IPS-18c (cell line): ENCODE measurements at regions not wholly inside any gene's neighbourhood (a gene's known extent, or its start where the extent isn't known, plus 50 kb on each side); places are given as distances from the start of the nearest gene placed in this dataset.

Experiments used
- H3K4me3 ChIP-seq: 2 replicates; pipeline ENCODE4 v1.7.0; 2013; ENCODE audit warnings: low read depth, mild to moderate bottlenecking, low read length, moderate library complexity; ENCODE audit not compliant: insufficient read depth
- H3K9me3 ChIP-seq: one replicate; pipeline ENCODE4 v1.6.1; 2013; ENCODE audit warnings: mild to moderate bottlenecking, low read length, moderate library complexity; ENCODE audit not compliant: control insufficient read depth, insufficient read depth

DNA sequence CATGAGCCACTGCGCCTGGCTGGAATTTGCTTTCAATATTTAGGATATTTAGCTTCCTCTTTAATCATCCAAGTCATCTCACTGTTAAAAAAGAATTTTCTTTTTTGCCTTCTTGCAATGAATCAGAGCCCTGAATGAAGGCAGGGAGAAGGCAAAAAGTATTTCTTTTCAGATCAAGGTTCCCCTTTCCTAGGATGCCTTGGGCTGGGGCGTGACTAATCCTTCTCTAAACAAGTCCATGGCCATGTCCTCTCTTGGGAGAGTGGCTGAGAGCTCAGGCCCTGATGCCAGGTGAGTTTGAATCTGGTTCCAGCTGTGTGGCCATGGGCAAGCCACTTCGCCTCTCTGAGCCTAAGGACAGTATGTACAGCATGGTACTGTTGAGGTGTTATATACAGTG, 84.8 kb upstream of the NEURL1B start:
- Histone ChIP-seq H3K4me3 (no peak overlapping the region), H3K9me3 (no peaks in the 10 kb centered on the region)

DNA sequence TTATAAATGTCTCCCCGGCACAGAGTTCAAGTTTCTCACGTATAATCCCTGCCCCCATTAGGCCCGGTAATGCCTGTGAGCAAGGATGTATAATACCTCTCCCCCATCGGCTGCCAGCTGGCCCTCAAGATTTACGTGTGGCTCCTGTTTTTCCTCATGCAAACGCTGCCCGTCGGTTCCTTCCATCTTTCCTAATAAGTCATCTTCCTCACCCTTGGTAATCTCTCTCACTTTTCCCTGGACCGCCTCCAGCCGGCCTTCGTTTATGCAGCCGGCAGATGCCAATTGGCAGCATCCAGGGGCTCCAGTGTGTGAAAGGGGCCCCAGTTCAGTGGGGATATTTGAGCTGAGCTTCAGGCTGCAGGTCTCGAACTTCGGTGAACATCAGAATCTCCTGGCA, 86.5 kb upstream of the NEURL1B start:
- Histone ChIP-seq H3K9me3 (no peaks in the 10 kb centered on the region), H3K4me3 (no peak overlapping the region)

DNA sequence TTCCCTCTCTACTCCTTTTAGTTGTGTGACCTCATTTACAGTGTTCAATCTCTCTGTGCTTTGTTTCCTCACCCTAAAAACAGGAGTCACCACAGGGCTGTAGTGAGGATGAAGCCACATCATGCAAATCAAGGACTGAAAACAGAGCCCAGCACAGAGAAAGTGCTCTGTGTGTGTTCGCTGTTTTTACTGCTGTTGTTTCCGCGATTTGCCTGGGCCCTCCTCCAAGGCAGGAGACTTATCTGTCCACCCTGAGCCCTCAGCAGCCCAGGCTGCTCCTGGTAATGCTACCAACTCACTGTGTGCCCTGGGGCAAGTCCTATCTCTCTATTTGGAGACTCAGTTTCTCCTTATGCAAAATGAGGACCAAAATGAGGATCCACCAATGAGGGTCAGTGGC, 87.2 kb upstream of the NEURL1B start:
- Histone ChIP-seq H3K9me3 (no peaks in the 10 kb centered on the region), H3K4me3 (no peak overlapping the region)

DNA sequence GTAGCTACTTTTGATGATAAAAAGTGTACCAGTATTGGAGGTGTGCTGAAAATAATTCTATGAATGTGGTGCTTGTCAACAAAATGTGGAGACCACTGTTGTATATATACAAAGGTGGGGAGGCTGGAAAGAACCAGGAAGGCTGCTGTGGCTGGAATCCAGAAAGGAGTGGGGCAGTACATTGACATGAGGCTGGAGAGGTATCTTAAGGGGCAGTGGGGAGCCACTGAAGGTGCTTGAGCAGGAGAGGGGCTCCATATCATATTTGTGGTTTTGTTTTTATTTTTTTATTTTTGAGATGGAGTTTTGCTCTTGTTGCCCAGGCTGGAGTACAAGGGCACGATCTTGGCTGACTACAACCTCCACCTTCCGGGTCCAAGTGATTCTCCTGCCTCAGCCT, 87.9 kb upstream of the NEURL1B start:
- no peaks in the 10 kb centered on the region for H3K9me3 ChIP-seq
- H3K4me3 ChIP-seq, result no peak overlapping the region

- no peaks in the 10 kb centered on the region for H3K9me3 ChIP-seq
- H3K4me3 ChIP-seq, result no peak overlapping the region
Measured at GRCh38 chr5:172550996-172551395, 90.1 kb upstream of the NEURL1B start.

DNA sequence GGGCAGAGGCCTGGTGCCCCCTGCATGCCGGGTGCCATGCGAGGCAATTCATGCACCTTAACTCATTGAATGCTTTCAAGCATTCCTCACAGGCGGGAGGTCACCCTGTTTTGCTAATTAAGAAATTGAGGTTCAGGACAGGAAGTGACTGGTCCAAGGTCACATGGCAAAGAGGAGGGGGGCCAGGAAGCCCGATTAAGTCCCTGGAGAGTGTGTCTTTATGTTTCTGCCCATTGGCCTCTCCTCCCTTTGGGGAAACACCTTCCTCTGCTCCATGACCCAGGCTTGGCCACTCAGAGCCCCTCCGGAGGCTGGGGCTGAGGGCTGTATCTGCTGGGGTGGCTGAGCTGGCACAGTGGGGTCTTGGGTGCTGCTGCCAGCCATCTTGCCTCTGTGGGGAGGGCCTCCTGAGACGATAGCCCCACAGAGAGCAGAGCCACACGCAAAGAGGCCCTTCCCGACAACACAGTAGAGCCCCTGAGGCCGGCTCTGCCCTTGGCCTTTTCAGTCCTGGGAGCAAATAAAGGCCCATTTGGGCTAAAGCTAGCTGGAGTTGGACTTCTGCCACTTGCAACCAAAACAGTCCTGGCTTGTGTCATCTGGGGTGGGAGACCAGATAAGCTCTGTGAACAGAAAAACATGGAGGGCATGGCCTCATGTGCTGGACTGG, 90.8 kb upstream of the NEURL1B start:
- Histone ChIP-seq H3K9me3 (no peaks in the 10 kb centered on the region), H3K4me3 (no peak overlapping the region)

- H3K9me3 ChIP-seq, result no peaks in the 10 kb centered on the region
- no peak overlapping the region for H3K4me3 ChIP-seq
Measured at GRCh38 chr5:172549696-172550095, 91.4 kb upstream of the NEURL1B start.

- H3K9me3 ChIP-seq, result no peaks in the 10 kb centered on the region
- no peak overlapping the region for H3K4me3 ChIP-seq
Measured at GRCh38 chr5:172548981-172549687, 91.9 kb upstream of the NEURL1B start.

DNA sequence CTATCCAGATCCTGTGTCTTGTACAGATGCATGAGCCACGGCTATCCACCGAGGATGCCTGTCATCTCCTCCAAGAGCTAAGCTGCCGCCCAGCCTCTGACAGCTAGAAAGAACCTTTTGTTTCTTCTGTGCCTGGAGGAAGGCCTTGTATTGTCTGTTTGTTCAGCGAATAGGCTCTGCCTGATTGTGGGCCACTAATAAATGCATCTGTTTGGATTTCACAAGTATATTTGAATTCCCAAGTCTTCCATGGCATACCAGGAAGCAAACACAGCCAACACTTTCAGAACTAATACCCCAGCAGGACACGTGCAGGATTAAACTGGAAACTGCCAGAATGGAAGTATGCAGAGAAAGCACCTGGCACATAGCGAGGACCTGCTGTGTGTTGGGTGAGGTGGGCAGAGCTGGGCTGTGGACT, 92.7 kb upstream of the NEURL1B start:
- Histone ChIP-seq H3K9me3 (no peaks in the 10 kb centered on the region), H3K4me3 (no peak overlapping the region)

DNA sequence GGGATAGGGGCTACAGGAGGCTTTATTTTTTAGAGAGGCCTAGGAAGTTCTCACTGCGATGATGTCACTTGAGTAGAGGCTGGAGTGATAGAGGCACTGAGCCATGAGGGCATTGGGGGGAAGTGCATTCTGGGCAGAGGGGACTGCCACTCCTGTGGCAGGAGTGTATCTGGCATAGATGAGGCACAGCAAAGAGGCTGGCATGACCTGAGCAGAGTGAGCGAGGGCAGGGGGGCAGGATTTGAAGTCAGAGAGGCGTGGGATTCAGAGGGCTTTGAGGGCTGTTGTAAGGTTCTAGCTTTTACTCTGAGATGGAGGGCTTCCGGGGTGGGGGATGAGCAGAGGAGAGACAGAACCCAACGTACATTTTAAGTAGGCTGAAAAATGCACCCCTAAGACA, 91.9 kb upstream of the SH3PXD2B start:
- Histone ChIP-seq H3K4me3 (no peak overlapping the region), H3K9me3 (no peaks in the 10 kb centered on the region)

- no peak overlapping the region for H3K4me3 ChIP-seq
- no peaks in the 10 kb centered on the region for H3K9me3 ChIP-seq
Measured at GRCh38 chr5:172545291-172545801, 91.0 kb upstream of the SH3PXD2B start.

DNA sequence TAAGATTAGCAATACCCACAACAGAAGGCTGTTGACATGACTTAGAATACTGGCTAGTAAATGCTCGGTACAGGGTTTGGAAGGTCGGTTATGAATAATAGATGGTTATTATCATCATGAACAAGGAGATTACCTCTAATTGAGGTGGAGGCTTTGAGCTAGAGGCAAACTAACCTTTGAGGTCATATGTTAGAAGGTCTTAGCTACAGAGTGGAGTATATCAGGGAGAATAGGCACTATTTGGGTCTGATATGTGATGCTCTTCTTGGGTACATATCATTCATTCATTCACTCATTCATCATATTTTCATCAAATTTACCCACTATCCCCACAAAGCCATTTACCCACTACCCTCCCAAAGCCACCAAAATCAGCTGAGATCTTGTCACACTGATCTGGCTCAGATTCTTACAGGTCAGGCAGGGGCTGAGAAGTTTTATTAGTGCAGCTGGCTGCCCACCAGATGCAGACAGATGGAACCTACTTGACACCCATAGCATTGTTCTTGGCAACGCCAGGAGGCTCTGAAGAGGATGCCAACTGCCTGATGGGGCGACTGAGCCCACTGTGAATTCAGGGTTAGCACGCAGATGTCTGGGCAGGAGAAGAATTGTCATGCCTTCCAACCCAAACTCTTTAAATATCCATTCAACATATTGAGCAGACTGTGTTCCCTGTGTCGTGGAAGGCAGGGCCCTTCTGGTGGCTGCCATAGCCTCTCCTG, 90.2 kb upstream of the SH3PXD2B start:
- Histone ChIP-seq H3K9me3 (no peaks in the 10 kb centered on the region), H3K4me3 (no peak overlapping the region)

DNA sequence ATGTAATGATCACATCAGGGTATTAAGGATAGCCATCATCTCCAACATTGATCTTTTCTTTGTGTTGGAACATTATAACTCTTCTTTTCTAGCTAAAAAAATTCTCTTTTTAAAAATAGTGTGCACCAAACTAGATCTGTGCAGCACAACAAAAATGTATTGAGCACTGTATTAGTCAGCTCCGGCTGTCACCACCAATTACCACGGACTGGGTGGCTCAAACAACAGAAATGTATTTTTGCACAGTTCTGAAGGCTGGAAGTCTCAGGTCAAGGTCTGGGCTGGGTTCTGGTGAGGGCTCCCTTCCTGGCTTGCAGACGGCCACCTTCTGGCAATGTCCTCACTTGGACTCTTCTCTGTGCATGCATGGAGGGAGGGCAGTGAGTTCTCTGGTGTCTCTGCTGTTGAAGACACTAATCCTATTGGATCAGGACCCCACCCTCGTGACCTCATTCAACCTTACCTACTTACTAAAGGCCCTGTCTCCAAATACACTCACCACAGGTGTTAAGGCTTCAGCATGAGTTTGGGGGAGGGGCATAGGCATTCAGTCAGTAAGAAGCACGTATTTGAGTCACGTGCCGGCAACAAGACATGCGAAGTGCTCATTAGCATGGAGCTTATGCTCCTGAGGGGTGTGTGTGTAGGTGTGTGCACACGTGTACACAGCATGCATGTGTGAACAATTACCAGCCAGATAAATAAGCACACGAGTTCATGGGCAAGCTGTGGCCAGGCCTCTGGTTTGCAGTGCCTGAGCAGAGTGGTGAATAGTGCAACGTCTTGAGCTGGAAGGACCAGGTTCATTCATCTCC, 89.4 kb upstream of the SH3PXD2B start:
- Histone ChIP-seq H3K9me3 (no peaks in the 10 kb centered on the region), H3K4me3 (no peak overlapping the region)

DNA sequence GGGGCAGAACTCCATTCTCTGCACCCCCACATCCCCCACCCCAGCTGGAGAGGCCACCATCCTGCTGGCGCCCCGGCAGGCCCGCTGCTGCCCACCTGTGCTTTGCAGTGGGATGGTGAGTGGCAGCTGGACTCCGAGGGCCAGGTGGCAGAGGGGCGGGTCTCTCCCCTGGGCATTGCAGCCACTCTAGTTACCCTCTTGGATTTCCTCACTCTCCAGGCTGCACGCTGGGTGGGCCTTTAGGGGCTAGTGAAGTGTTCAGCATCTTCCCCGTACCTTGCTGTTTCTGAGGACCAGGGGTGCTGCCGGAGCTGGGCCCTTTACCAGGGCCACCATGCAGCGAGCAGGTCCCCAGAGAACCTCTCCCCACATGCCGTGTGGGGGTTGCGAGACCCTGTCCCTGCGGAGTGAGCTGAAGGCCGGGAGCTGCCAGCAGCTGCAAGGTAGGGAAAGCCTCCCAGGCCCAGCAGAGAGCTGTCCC, 88.4 kb upstream of the SH3PXD2B start:
- no peak overlapping the region for H3K4me3 ChIP-seq
- H3K9me3 ChIP-seq, result no peaks in the 10 kb centered on the region

DNA sequence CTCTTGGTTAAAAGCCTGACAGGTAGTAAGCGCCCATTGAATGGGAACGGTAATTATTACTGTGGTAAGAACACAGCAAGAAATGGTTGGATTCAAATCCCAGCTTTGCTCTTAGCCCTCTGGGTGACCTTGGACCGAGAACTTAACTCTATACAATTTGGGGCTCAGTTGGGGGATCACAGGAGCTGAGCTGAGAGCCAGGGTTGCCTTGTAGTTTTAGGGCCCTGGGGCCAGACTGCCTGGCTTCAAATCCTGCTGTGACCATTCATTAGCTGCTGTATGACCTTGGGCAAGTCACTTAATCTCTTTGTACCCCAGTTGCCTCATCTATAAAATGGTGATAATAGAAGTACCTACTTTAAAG, 87.4 kb upstream of the SH3PXD2B start:
- Histone ChIP-seq H3K9me3 (no peaks in the 10 kb centered on the region), H3K4me3 (no peak overlapping the region)

DNA sequence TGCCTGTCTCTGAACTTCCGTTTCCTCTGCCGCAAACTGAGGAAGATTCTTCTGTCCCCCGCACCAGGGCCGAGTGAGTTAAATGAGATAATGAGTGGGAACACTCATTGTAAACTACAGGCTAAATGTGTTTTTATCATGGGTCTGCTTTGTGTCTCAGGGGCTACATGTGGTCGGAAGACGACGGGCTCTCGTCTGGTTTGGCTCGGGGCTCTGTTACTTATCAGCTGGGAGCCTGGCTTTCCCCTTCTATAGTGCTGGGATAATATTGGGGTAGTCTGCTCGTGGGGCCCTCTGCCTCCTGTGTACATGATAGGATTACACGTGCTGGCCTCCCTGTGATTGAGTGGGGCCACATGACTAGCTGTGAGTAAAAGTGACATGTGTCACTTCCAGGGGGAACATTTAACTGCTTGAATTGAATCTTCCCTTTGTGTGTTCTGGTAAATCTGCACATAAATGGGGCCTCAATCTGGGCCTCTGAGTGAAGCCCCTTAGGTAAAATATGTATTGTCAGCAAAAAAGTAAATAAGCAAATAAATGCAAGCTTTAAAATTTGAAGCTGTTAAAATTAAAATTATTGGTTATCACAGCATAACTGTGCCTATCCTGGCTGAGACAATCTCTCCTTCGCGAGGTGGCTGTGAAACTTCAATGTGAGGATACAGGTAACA, 86.9 kb upstream of the SH3PXD2B start:
- H3K9me3 ChIP-seq, result no peaks in the 10 kb centered on the region
- no peak overlapping the region for H3K4me3 ChIP-seq
